Amniotic epithelial cell (primary cell): ENCODE measurements at regions not wholly inside any gene's neighbourhood (a gene's known extent, or its start where the extent isn't known, plus 50 kb on each side); places are given as distances from the start of the nearest gene placed in this dataset.
A peak's percentile ranks its signal among the peaks of the same experiment; 100 is the strongest.

Experiments used
- DNase-seq: peaks from one replicate; pipeline ENCODE4 v3.0.0-alpha.2; 2010; ENCODE audit warnings: low read depth

GRCh38 chr13:79267560-79267959 is 138.5 kb downstream of the RBM26 start:
- no peak for DNase-seq

DNA sequence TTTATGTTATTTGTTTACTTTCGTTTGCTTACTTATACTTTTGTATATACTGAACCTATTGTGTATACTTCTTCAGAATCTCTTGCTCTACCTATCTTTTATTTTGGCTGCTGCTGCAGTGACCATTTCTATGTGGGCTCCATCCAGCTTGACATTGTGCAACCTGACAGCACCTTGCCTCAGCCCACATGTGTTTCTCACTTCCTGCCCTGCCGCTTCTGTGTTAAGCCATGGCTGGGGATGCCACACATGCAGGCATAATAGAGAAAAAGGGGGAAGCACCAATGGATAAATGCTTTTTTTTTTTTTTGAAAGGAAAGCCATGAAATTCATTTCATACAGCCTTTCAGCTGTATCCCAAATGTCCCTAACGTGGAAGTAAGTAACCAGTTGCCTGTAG is 147.6 kb downstream of the RBM26 start:
- no peak for DNase-seq

DNA sequence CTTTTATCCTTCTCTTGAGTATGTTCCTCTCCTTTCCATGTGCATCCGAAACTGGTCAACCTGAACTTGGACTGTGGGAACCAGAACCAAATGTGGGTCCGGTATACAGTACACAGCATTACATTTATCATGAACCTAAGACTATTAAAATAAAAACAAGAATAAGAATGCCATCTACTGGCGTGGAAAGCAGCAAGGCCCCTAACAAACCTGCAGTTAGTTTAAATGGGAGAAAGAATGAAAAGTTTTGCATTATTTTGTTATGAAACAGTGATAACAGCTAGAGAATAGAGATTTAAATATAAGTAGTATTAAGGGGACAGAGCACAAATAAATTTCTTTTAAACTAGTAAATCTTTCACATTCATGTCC is 159.5 kb downstream of the RBM26 start:
- no peak for DNase-seq

- no peak for DNase-seq
Measured at GRCh38 chr13:79245937-79246577, 160.0 kb downstream of the RBM26 start.

GRCh38 chr13:79241697-79242096 is 164.4 kb downstream of the RBM26 start:
- DNase-seq = no peak

DNA sequence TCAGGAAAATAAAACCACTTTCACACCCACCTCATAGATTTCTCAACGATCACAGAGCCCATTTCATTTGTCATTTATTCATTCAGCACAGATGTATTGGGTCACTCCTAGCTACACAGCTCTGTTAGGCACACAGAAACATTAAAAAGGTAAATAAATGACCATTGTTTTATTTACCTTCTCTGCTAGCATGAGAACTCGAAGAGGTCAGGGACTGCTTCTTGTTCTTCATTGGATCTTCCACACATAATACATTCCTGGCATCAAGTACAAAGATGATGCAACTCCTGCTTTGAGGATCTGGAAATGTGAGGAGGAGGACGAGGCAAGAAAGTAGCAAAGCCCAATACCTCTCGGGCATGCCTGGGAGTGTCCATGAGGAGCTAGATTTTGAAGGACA is 168.1 kb downstream of the RBM26 start:
- peak; percentile 2 for DNase-seq

GRCh38 chr13:79231887-79232286 is 174.2 kb downstream of the RBM26 start:
- DNase-seq = no peak

DNA sequence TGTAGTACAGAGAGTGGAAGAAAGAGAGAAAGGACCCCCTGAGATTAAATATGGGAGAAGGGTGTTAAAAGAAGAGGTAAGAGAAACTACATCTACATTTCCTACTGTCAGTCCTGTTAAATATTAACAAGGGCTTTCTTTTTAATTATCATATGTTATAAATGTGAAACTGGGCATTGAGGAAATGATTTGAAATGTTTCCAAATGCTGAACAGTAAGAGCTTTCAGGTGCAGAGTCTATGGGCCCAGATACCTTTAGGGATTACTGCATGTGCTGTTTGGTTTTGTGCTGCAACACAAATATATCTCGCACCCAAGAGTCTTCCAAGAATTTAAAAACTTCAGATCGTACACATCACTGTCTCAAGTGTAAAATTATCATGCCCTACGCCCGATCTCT is 176.3 kb downstream of the RBM26 start:
- no peak for DNase-seq

- DNase-seq = no peak
Measured at GRCh38 chr13:79228972-79229371, 177.1 kb downstream of the RBM26 start.

- no peak for DNase-seq
Measured at GRCh38 chr13:79227418-79227817, 178.6 kb downstream of the RBM26 start.

DNA sequence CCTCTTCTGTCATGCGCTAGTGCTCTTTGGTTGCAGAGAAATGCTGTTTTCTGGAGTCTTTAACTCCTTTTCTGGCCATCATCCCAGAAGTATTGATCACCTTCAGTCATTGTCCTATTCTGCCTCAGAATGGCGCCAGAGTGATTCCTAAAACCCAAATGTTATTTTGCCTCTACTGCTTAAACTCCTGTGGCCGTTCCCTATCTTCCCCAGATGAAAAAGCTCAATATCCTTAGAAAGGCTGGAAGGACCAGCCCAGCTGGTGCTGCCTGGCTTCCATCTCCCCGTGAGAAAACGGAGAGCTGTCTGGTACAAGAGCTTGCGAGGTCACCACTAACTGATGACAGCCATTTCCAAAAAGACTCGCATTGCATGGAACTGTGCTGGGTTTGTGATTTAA is 179.1 kb downstream of the RBM26 start:
- DNase-seq = no peak

DNA sequence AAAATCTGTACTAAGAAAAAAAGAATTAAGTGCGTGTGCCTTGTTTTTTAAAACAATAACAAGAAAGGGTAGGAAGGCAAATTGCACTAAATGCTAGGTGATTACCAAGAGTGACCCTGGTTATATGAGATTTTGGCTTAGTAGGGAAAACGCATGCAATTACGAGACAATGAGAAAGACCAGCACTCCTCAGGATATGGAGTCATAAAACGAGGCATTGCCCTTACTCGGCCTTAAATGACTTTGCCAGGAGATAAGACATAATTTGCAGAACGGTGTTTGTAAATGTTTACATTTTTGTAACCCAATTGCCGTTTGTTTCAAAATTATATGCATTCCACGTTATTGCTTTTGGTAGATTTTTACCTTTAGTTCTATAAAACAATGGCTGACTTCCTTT is 179.8 kb downstream of the RBM26 start:
- no peak for DNase-seq

GRCh38 chr13:79225487-79226232 is 180.4 kb downstream of the RBM26 start:
- no peak for DNase-seq

GRCh38 chr13:79222427-79223205 is 183.4 kb downstream of the RBM26 start:
- DNase-seq = no peak

DNA sequence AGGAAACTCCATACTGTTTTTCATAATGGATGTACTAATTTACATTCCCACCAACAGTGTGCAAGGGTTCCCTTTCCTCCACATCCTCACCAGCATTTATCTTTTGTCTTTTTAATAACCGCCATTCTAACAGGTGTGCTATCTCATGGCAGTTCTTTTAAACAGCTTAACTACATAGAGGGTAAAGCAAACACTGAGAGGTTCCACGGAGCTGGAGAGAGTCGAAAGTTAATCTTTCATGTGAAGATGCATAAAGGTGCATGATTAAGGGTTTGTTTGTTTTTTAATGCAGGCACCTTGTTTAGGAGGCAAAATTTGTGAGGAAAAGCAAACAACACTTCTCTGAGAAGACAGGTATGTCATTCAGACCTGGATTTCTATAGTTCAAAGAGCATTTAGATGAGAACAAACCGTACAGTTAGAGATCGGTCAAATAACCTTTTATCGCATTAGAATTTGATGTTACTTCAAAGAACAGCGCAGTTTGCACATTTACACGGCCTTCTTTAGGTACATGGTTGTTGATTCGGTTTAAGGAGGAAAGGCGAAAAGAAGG is 193.9 kb downstream of the RBM26 start:
- no peak for DNase-seq

DNA sequence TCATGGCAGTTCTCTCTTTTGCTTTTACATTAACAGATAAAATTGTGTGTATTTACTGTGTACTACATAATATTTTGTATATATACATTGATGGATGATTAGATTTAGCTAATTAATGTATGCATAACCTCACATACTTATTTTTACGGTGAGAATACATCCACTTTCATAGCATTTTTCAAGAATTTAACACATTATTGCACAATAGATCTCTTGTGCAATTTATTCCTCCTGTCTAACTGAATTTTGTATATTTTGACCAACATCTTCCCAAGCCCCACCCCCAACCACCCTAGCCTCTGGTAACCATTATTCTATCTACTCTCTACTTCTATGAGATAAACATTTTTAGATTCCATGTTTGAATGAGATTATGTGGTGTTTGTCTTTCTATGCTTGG is 194.7 kb downstream of the RBM26 start:
- DNase-seq = no peak

GRCh38 chr13:79197933-79198332 is 208.1 kb downstream of the RBM26 start:
- no peak for DNase-seq

- no peak for DNase-seq
Measured at GRCh38 chr13:79196843-79197242, 209.2 kb downstream of the RBM26 start.

DNA sequence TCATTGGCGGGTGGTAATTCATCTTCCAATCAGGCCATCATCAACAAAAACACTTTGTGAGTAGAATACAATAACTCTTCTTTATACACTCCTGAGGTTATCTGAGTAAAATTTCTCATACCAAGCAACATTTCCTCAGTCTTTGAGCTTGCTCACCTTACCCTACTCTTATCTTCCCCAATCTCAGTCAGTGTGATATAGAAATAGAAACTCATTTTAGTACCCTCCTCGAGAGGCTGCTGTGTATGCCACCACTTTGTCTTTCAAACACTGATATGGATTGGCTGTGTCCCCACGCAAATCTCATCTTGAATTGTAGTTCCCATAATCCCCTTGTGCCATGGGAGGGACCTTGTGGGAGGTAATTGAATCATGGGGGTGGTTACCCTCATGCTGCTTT is 209.7 kb downstream of the RBM26 start:
- no peak for DNase-seq

DNA sequence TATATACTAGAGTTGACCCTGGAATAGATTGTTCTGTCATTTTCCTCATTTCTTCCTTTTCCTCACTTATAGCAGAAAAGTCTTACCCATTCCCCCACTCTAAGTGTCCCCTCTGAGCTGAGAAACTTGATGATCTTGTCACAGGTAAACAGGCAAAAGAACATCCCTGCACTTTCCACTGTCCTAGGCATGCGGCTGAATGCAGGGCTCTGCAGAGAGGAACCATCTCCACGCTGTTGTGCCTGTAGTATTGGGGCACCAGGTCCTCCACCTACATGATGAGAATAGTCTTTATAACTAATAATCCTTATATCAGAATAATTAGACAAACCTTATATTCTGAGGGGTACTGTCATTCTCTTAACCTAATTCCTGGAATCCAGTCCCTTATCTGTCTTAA is 211.3 kb downstream of the RBM26 start:
- DNase-seq = no peak

DNA sequence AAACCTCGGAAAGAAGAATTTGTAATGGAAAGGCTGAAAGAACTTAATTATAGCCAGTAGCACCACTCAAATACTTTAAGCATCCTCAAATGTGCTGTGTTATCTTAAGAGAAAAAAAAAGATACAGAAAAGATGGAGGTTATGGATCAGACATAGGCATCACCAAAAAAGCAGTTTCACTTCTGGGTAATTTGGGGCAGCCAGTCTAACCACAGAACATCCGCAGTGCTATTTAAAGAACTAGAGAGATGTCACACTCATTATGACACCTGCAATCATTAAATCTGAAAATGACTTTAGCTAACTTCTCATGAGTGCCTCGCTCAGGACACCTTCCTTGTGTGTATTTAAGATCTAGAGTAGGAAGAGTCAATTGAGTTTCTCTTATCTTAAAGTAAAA is 211.8 kb downstream of the RBM26 start:
- no peak for DNase-seq

DNA sequence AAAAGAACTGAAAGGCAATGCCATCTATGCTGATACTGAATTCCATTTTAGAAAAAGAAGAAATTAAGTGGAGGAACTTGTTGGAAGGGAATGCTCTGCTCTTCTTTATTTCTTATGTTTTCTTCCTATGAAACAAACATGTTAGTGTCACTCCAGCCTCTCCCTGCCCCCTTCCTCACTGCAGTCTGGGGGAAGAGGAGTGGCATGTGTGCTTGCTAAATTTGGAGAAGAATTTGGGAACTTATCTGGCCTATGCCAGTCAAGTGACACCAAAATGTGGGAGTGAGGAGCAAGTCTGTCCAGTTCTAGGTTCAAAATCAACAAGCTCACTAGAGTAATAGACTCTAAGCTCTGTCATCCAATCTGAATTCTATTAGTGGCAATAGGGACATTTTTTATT is 214.6 kb downstream of the RBM26 start:
- no peak for DNase-seq

GRCh38 chr13:79190932-79191331 is 215.1 kb downstream of the RBM26 start:
- no peak for DNase-seq
